NCI-H2171 treated with DMSO at 0.1 percent for 48 hours (cell line): ENCODE measurements at regions not wholly inside any gene's neighbourhood (a gene's known extent, or its start where the extent isn't known, plus 50 kb on each side); places are given as distances from the start of the nearest gene placed in this dataset.
A peak's percentile ranks its signal among the peaks of the same experiment; 100 is the strongest.
"Not testable (repeated sequence)": the region's sequence is repeated elsewhere in the genome, so short reads cannot be mapped to it uniquely, and the experiment has no call there.

Experiments used
- DNase-seq: peaks from one replicate; lab custom pipeline; 2025; lab: John Stamatoyannopoulos, UW

GRCh38 chr6:137933696-137934095, 66.6 kb downstream of the TNFAIP3 start:
- no peak for DNase-seq

DNA sequence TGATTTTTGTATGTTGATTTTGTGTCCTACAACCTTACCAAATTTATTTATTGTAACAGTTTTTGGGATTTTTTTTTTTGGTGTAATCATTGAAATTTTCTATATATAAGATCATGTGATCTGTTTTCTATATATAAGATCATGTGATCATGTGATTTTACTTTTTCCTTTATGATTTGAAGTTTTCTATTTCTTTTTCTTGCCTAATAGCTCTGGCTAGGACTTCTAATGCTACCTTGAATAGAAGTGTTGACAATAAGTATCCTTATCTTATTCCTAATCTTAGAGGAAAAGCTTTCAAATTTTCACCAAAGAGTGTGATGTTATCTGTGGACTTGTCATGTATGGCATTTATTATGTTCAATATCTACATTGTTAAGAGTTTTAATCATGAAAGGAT, 69.7 kb downstream of the TNFAIP3 start:
- no peak for DNase-seq

GRCh38 chr6:137937834-137938233, 70.8 kb downstream of the TNFAIP3 start:
- DNase-seq, result no peak

GRCh38 chr6:137938770-137939379, 71.8 kb downstream of the TNFAIP3 start:
- DNase-seq, result no peak

- DNase-seq, result no peak
These were observed 74.9 kb downstream of the TNFAIP3 start for GRCh38 chr6:137941995-137942394.

- DNase-seq, result no peak
These were observed 75.7 kb downstream of the TNFAIP3 start for GRCh38 chr6:137942736-137943135.

- not testable (repeated sequence) for DNase-seq
These were observed 77.3 kb downstream of the TNFAIP3 start for GRCh38 chr6:137944381-137944780.

- peak; percentile 29 for DNase-seq
These were observed 77.9 kb downstream of the TNFAIP3 start for GRCh38 chr6:137944793-137945498.

DNA sequence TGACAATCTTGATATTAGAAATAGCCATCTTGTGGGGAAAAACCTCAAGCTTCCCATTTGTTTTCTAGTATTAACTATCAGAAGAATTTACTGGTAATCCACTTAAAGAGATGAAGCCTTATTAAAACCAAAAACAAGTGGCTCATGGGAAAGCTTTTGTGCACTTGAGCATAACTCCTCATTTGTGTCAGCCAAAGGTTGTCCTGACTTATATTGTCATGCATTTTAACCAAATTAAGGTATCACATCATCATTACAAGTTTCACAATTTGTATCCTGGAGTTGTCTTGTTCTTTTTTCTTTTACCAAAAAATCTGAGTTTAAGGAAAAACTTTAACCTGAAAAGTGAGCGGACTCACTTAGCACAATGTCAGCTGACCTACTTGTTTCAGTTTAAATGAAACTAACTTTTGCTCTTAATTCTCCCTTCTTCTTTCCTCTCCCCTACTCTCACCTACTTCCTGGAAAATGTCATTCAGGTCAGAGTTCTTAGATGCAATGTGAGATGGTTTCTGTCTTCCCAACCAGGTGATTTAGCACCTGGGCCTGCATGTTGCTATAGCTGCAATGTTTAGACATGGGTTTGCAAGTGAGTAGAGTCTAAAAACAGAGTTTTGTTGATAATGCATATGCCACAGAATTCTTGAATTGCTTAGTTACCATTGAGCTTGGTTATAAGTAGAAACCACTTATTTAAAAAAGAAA, 82.8 kb downstream of the TNFAIP3 start:
- peak; percentile 16 for DNase-seq

DNA sequence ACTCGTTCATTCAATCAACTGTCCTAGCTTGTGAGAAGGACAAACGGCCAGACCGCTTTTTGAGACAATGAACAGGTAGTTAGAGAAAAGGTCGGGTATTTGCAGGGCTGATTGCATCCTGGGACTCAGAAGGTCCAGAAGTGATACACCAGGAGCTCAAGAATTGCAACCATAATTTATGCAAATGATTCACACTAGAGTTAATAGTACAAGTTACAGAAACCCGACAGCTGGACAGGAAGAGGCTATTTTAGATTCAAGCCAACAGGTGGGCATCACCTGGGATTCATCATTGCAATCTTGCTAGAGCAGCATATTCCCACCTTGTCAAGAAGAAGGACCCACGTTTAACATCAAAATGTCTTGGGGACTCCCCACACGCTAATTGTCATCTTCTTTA, 83.5 kb downstream of the TNFAIP3 start:
- DNase-seq, result no peak

DNA sequence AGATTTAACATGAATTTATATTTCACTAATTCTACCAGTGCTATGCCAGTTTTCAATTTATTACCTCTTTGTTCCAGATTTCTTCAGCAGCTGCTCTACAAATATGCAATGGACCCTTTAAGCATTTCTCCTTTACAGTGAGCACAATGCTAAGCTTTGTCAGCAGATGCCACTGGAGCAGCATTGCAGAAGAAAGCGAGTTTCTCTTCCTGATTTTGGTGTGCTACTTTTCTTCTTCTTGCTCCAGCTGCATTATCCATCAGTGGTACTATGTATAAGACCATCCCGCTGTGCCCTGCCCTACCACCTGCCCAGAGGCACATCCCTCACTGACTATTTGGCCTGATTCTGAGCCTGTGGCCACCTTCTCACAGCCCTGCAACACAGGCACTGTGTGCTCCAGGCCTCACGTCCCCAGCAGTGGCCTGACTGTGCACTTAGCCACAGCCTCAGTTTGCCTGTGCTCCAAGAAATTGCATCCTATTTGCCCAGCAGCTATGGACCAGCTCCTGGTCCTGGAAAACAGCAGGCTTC, 84.1 kb downstream of the TNFAIP3 start:
- DNase-seq, result no peak

- DNase-seq, result no peak
These were observed 85.2 kb downstream of the TNFAIP3 start for GRCh38 chr6:137952247-137952646.

DNA sequence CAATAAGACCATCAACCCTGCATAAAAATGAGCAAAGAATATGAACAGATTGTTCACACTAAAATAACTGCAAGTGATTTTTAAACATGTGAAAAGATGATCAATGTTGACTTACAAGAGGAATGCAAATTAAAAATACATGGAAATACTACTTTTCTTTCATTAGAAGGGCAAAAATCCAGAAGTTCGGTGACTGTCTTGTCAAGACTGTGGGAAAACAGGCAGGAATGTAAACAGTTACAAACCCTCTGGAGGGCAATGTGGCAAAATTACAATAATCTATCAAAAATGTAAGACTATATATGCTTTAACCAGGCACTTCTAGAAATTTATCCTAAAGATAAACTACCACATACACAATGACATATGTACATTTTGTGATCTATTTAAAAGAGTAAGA, 86.7 kb downstream of the TNFAIP3 start:
- no peak for DNase-seq

DNA sequence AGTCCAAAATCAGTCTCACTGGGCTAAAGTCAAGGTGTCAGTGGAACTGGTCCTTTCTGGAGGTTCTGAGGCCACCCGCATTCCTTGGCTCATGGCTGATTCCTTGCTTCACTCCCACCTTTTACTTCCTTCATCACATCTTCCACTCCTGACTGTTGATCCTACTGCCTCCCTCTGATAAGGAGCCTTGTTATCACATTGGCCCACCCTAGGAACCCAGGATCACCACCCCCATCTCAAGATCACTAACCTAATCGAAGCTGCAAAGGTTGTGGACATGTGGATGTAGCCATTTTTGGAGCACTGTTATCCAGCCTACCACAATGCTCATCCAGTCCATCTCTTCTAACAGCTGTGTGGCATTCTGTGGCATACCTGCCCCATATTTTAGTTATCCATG, 87.2 kb downstream of the TNFAIP3 start:
- no peak for DNase-seq

DNA sequence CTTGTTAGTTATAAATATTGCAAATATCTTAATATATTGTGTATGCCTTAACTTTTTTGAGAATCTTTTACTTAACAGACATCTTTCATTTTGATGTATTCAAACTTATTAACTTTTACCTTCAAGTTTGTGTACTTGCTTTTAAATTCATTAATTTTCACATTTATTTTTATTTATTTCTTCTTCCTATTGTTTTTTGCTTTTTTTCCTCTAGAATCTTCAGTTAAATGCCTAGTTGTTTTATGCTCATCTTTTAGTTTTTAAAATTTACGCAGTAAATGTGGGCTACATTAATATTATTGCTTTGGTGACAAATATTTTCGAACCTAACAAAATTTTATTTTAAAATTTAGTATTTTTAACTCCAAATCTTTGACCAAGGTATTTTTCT, 89.0 kb downstream of the TNFAIP3 start:
- DNase-seq, result no peak

- DNase-seq, result no peak
These were observed 90.4 kb downstream of the TNFAIP3 start for GRCh38 chr6:137957471-137957870.

GRCh38 chr6:137958811-137959565, 91.9 kb downstream of the TNFAIP3 start:
- DNase-seq, result no peak

GRCh38 chr6:137962725-137963124, 95.7 kb downstream of the TNFAIP3 start:
- DNase-seq, result peak; percentile 21

DNA sequence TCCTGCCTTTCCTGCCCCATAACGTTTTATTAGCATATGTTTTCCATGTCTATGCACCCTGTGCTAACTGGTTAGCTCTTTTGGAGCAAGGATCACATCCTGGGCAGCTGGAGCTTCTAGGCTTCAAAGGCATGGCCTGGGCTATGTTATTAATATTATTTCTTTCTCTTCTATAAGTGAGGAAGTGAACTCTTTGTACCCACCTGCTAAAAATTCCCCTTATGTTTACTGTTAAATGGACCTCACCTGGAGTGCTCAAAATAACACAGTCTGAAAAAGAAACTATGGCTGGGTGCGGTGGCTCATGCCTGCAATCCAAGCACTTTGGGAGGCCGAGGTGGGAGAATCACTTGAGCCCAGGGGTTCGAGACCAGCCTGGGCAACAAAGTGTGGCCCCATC, 97.8 kb downstream of the TNFAIP3 start:
- DNase-seq, result no peak

- DNase-seq, result no peak
These were observed 100.8 kb downstream of the TNFAIP3 start for GRCh38 chr6:137967689-137968454.

GRCh38 chr6:137968455-137968804, 101.4 kb downstream of the TNFAIP3 start:
- DNase-seq, result no peak

DNA sequence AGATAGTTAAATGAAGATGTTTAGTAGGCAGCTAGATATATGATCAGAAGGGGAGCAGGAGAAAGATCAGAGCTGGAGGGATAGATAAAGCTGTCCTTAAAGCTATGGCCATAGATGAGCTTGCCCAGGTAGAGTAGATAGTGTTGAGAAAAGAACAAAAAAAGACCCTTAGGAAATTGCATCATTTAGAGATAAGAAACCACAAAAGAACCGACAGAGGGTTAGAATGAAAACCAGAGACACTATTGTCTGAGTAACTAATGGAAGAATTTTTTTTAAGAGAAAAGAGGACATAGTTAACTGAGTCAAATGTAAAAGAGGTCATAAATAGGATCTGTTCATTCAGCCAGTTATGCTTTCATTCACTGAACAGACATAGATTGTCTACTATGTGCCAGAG, 101.8 kb downstream of the TNFAIP3 start:
- no peak for DNase-seq
